Neural cell (in vitro differentiated cells): ENCODE measurements at regions not wholly inside any gene's neighbourhood (a gene's known extent, or its start where the extent isn't known, plus 50 kb on each side); places are given as distances from the start of the nearest gene placed in this dataset.

Experiments used
- CTCF ChIP-seq: fragments of 450-650 bp; IDR thresholded peaks from 2 replicates; pipeline ENCODE4 v1.5.1; 2014; ENCODE audit warnings: antibody characterized with exemption, mild to moderate bottlenecking, moderate library complexity; ENCODE audit not compliant: poor library complexity, severe bottlenecking
- MXI1 ChIP-seq: fragments of 450-650 bp; conservative IDR thresholded peaks from 2 replicates; pipeline ENCODE4 v1.6.1; 2014; ENCODE audit warnings: antibody characterized with exemption, mild to moderate bottlenecking; ENCODE audit not compliant: poor library complexity, severe bottlenecking

GRCh38 chr15:31561156-31561555, 234.5 kb downstream of the KLF13 start:
- no peak for TF ChIP-seq MXI1
- TF ChIP-seq CTCF = no peak
